KBM-7 (cell line): ENCODE measurements at regions not wholly inside any gene's neighbourhood (a gene's known extent, or its start where the extent isn't known, plus 50 kb on each side); places are given as distances from the start of the nearest gene placed in this dataset.
"Not testable (repeated sequence)": the region's sequence is repeated elsewhere in the genome, so short reads cannot be mapped to it uniquely, and the experiment has no call there.

Source experiments
- DNase-seq: peaks from one replicate; pipeline ENCODE4 v3.0.0-alpha.2; 2015
- in situ Hi-C: fragments of 300-500 bp; cut with MboI; formaldehyde crosslinking; loops from 2 replicates; pipeline ENCODE4 v1.14.3; 2020; ENCODE audit warnings: low sequenced_read_pairs, low pct_unique_long_range_greater_than_20kb, mixed read lengths

- in situ Hi-C loops, DNase-seq: not testable (repeated sequence)
These were observed 84.5 kb downstream of the IDS start for GRCh38 chrX:149420566-149420965.

- in situ Hi-C loops: no loop called here
- no peak for DNase-seq
These were observed 107.1 kb downstream of the IDS start for GRCh38 chrX:149398027-149398426.

GRCh38 chrX:149392921-149393320, 112.2 kb downstream of the IDS start:
- no peak for DNase-seq
- in situ Hi-C loops: no loop called here

DNA sequence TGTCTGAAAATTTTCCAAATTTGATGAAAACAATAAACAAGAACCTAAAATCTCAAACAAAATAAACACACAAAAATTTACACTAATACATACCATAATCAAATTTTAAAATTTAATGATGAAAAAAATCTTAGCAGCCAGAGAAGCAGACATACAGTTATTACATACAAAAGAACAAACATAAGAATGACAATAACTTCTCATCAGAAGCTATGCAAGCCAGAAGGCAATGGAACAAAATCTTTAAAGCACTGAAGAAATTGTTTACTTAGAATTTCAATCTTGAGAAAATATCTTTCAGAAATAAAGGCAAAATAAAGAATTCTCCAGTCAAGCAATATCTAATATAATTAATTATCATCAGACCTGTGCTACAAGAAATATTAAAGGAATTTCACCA, 121.3 kb downstream of the IDS start:
- in situ Hi-C loops: no loop called here
- no peak for DNase-seq

GRCh38 chrX:149374751-149375150, 130.4 kb downstream of the IDS start:
- DNase-seq: no peak
- in situ Hi-C loops: no loop called here

DNA sequence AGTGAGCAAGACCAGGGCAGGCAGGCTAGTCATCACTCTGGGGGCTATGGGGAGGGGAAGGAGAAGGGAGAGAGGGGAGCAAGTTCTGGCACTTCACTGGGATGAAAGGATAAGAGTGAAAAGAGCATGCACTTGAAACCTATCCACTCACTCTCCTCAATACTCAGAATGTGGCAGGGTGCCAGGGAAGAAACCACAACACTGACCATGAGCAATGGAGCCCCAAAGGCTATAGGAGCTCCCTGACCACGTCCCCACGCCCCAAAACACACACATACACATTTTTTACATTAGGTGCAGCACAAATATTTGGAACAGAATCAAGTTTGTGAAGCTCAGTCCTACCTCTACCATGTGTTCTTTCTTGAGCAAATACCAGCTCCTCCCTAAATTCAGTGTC, 132.2 kb downstream of the IDS start:
- DNase-seq: no peak

DNA sequence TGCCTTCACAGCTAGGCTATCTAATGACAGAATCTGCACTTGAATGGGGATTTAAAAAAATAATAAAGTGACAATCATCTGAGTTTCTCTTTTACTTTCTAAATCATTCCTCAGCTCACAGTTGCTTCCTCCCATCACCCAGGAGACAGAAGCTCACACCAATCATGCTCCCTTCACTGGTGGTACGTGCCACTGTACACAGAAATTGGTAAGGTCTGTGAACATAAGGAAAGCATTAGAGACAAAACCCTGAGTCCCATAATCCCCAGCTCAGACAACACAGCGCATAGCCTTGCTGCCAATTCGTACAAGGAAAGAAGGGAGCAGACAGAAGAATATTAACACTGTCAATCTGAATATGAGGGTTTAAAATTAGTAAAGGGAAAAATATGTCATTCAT, 133.1 kb downstream of the IDS start:
- in situ Hi-C loops: no loop called here
- no peak for DNase-seq

More for the DNA sequence above, 132.2 kb downstream of the IDS start:
- in situ Hi-C loops: no loop called here

DNA sequence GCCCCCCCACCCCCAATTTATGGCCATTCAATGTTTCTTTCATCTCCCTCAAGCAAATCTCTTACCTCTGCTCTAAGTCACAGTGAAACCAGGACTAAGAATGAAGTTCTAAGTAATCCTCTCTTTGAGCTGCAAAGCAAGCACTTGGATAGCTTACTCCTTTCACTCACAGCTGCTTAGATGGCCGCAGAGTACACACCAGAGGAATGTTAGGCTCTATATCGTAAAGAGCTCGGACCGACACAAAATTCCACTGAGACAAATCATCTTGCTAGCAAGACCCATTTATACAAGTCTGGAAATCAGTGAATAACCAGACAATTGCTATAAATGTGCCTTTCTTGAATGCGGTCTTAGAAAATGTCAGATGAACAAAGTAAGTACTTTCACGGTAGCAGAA, 135.0 kb downstream of the IDS start:
- in situ Hi-C loops: no loop called here
- no peak for DNase-seq

GRCh38 chrX:149365552-149365951, 139.6 kb downstream of the IDS start:
- DNase-seq: no peak

DNA sequence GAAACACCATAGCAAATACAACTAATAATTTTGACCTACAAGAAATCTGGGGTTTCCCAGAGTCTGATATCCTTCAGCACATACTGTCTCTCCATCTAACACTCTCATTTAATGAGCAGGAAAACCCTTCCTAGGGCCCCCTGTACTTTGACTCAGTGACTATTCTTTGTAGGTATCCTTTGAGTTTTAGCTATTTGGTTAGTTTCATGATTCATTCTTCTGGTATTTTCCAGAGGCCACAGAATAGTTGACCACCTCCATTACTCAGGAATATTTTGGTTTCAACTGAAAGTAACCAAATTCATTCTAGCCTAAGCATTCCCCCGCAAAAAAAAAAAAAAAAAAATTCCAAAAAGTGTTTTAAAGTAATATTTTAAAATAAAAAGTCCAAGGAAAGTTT, 140.0 kb downstream of the IDS start:
- DNase-seq: no peak
- in situ Hi-C loops: no loop called here

More at GRCh38 chrX:149365552-149365951, 139.6 kb downstream of the IDS start:
- in situ Hi-C loops: no loop called here

- DNase-seq: no peak
- in situ Hi-C loops: no loop called here
These were observed 141.1 kb downstream of the IDS start for GRCh38 chrX:149363965-149364364.

- no peak for DNase-seq
- in situ Hi-C loops: no loop called here
These were observed 158.8 kb downstream of the IDS start for GRCh38 chrX:149346306-149346705.

GRCh38 chrX:149322316-149322715, 182.8 kb downstream of the IDS start:
- no peak for DNase-seq
- in situ Hi-C loops: no loop called here

DNA sequence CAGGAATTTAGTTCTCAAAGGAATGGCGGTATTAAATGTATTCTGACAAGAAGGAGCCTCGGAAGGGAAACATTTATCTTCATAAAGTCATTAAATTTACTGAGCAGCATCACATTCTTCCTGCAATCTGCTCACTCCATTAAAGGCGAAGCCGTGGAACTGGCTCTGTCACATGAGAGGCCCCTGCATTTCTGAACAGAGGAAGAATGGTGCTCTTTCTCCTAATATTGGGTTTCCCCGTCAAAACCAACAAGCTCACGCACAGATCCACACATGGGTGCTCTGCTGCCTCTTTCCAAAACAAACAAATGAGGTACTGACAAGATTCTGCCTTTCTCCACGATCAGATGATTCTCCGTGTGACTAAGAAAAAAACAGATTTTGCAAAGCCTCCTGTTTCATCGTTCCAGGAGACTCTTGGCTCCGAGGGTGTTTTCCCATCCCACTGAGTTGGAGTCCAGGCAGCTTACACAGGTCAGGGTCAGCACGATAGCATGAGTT, 191.2 kb downstream of the IDS start:
- in situ Hi-C loops: no loop called here
- DNase-seq: no peak

DNA sequence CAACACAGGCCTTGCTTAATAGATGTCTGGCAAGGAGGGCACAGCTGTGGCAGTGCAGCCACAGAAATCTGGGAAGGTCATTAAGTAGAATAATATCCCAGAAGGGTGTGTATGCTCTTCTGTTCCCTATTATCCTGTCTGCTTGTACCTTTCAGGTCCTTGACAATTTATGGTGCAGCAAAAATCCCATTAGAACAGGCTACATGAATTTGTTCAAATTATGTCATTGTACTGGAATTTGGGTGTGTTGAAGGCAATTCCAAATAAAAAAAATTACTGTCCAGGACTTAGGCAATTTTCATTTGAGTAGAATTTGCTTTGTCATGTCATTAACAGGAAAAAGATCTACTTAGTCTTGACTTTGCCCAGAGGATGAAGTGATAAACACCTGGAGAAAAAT, 192.1 kb downstream of the IDS start:
- in situ Hi-C loops: no loop called here
- no peak for DNase-seq

DNA sequence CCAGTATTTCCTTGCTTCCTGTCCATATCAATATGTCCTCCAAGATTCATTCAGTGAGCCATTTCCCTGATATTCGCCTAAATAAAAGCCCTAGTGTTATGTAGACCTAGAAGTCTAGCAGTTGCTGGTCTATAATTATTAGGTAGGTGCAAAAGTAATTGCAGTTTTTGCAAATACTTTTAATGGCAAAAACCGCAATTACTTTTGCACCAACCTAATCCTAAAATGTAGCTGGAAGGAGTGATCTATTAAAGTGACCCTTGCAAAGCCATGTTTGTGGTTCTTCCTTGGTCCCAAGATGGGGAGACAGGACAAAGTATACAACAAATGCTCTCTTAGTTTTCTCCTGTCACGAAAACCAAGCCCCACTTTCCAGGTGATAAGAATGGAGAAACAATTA, 193.0 kb downstream of the IDS start:
- in situ Hi-C loops: no loop called here
- DNase-seq: no peak

GRCh38 chrX:149302705-149303104, 202.4 kb downstream of the IDS start:
- DNase-seq: no peak
- in situ Hi-C loops: no loop called here

DNA sequence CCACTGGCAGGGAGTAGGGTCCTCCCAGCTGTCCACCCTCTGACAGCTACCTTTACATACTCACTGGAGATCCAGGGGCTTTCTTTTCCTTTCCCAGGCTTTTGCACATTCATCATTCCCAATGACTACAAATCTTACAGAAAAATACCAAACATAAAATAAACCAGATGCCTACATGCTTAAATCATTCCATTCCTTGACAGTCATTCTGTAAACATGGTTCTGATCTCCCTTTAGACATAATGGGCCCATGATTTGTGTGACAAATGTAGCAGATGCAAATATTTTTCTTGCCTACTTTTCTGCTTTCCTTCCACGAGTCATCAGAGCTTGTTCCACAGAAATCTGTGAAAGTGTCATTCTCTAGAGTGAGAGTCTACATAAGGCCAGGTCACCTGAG, 207.0 kb downstream of the IDS start:
- in situ Hi-C loops: no loop called here
- no peak for DNase-seq

DNA sequence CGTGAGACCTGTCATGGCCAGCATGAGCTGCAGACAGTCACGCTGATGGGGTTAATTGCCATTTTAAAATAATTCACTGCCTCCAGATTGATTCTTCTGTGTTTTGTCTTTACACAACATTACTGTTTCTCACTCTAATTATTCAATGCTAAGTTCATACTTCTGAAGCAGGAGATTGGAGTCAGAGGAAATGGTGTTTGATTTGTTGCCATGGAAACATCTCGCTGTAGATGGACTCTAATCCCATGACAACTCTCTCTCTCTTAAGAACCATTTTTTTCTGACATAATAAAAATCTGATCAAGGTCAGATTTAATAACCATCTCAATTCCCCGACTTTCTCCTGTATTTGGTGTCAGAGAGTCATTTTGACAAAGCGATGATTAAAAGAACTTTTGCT, 209.0 kb downstream of the IDS start:
- in situ Hi-C loops: no loop called here
- DNase-seq: no peak

DNA sequence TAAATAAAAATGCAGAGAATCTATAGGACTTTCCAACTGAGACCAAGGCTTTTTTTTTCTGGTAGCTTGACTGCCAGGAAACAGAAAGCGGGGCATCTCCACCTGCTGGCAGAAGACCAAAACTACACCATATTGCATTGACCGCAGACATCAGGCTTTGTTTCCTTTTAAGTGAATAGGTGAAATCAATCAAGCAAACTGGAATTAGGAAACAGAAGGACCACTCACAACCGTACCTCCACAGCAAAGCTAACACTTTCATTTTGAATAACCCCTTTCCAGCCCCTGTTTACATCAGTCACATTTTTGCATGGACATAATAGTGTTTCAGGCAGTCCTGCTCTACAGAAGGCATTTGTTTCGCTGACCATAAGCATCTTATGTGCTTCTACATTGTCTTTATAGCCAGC, 218.2 kb downstream of the IDS start:
- in situ Hi-C loops: no loop called here
- DNase-seq: peak; percentile 72

DNA sequence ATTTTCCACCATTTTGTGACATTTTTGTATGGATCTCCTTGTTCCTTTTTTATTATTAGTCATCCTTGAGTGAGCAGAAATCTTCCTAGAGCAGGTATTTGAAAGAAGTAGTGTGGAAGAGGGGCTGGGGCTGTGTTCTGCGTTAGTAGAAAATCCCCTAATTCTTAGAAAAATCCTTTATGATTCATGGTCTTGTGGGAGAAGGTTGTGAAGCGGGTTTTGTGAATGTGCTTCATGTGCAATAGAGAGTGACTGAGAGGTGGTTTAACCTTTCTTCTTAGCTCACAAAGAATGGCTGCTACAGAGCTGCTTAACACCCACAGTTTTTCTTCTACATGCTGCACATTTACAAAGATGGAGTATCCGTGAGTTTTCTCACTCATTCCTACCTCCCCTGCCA, 220.5 kb downstream of the IDS start:
- in situ Hi-C loops: no loop called here
- no peak for DNase-seq

DNA sequence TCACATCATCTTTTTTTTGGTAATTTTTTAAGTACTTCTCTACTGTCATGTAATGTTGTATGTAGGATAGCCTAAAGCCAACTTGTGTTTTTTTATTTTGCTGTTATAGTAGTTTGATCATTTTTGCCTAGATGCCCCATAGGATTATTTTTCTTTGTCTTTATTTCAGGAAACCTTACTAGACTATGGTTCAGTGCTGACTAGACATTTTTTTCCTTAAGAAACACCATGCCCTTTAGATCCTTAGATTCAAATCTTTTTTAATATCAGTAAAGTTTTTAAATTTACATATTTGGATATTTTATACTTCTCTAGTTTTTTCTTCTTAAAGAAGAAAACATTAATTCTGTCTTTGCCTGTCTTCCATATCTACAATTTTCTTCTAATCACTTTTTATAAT, 221.3 kb downstream of the IDS start:
- in situ Hi-C loops: no loop called here
- no peak for DNase-seq
